Loucy (cell line): ENCODE measurements at regions not wholly inside any gene's neighbourhood (a gene's known extent, or its start where the extent isn't known, plus 50 kb on each side); places are given as distances from the start of the nearest gene placed in this dataset.
"Not testable (repeated sequence)": the region's sequence is repeated elsewhere in the genome, so short reads cannot be mapped to it uniquely, and the experiment has no call there.

Experiments used
- H2AFZ ChIP-seq: fragments of 200-600 bp; sonication (generic); 2 replicates; pipeline ENCODE4 v1.6.0; 2016; ENCODE audit warnings: antibody characterized with exemption, mild to moderate bottlenecking, low read length, moderate library complexity
- H3F3A ChIP-seq: fragments of 200-600 bp; 2 replicates; pipeline ENCODE4 v1.6.0; 2016; ENCODE audit warnings: antibody characterized with exemption, low read depth, mild to moderate bottlenecking
- H3K27me3 ChIP-seq: fragments of 200-600 bp; sonication (generic); 2 replicates; pipeline ENCODE4 v1.6.1; 2014; ENCODE audit warnings: low read length, mild to moderate bottlenecking; ENCODE audit not compliant: insufficient read depth, poor library complexity, severe bottlenecking
- H3K36me3 ChIP-seq: fragments of 200-600 bp; sonication (generic); 2 replicates; pipeline ENCODE4 v1.6.1; 2016; ENCODE audit warnings: low read length; ENCODE audit not compliant: insufficient read depth
- H3K4me1 ChIP-seq: fragments of 200-600 bp; sonication (generic); 2 replicates; pipeline ENCODE4 v1.5.1; 2014; ENCODE audit warnings: low read length, mild to moderate bottlenecking; ENCODE audit not compliant: insufficient read depth, poor library complexity, severe bottlenecking
- H3K4me2 ChIP-seq: fragments of 200-600 bp; sonication (generic); 2 replicates; pipeline ENCODE4 v1.6.0; 2014; ENCODE audit warnings: antibody characterized with exemption, low read length, low read depth, mild to moderate bottlenecking; ENCODE audit not compliant: poor library complexity, severe bottlenecking
- H3K4me3 ChIP-seq: fragments of 200-600 bp; sonication (generic); 2 replicates; pipeline ENCODE4 v1.5.1; 2014; ENCODE audit warnings: low read length, mild to moderate bottlenecking, mixed read lengths; ENCODE audit not compliant: poor library complexity, severe bottlenecking
- H3K79me2 ChIP-seq: fragments of 200-600 bp; sonication (generic); 2 replicates; pipeline ENCODE4 v1.6.1; 2014; ENCODE audit warnings: low read length; ENCODE audit not compliant: insufficient read depth
- H3K9ac ChIP-seq: fragments of 200-600 bp; sonication (generic); 2 replicates; pipeline ENCODE4 v1.6.0; 2014; ENCODE audit warnings: mild to moderate bottlenecking, low read depth, low read length, moderate library complexity; ENCODE audit not compliant: poor library complexity, severe bottlenecking
- H3K9me2 ChIP-seq: fragments of 200-600 bp; sonication (generic); replicated peaks from 2 replicates; pipeline ENCODE4 v1.6.1; 2016; ENCODE audit warnings: low read depth, low read length, mixed read lengths
- H3K9me3 ChIP-seq: fragments of 200-600 bp; sonication (generic); 2 replicates; pipeline ENCODE4 v1.6.1; 2014; ENCODE audit warnings: mild to moderate bottlenecking, antibody characterized with exemption, low read length, low read depth; ENCODE audit not compliant: insufficient read depth
- H4K20me1 ChIP-seq: fragments of 200-600 bp; sonication (generic); 2 replicates; pipeline ENCODE4 v1.6.0; 2014; ENCODE audit warnings: antibody characterized with exemption, low read length, mild to moderate bottlenecking; ENCODE audit not compliant: insufficient read depth, poor library complexity, severe bottlenecking
- CTCF ChIP-seq: fragments of 200-600 bp; sonication (generic); conservative IDR thresholded peaks from 2 replicates; pipeline ENCODE4 v1.5.1; 2014; ENCODE audit warnings: mild to moderate bottlenecking, antibody characterized with exemption, low read length
- EZH2phosphoT487 ChIP-seq: fragments of 200-600 bp; IDR thresholded peaks from 2 replicates; pipeline ENCODE4 v1.6.1; 2018; ENCODE audit warnings: antibody characterized with exemption, mild to moderate bottlenecking, moderate library complexity, borderline replicate concordance

GRCh38 chr3:110946810-110947209 is 124.8 kb upstream of the NECTIN3 start:
- no peak overlapping the region for H3K9ac ChIP-seq
- H2AFZ ChIP-seq, result no peak overlapping the region
- H3F3A ChIP-seq, result no peaks in the 10 kb centered on the region
- H3K9me2 ChIP-seq, result no peaks in the 10 kb centered on the region
- peaks cover 11% of the 10 kb centered on the region; the same call in 1 of the 2 replicates for H3K9me3 ChIP-seq
- no peaks in the 10 kb centered on the region for H3K27me3 ChIP-seq
- H3K4me3 ChIP-seq, result no peak overlapping the region
- TF ChIP-seq CTCF, result no peak
- TF ChIP-seq EZH2phosphoT487, result no peak
- H3K4me2 ChIP-seq, result no peak overlapping the region
- H3K79me2 ChIP-seq, result no peaks in the 10 kb centered on the region
- H3K36me3 ChIP-seq, result no peaks in the 10 kb centered on the region
- no peaks in the 10 kb centered on the region for H4K20me1 ChIP-seq
- H3K4me1 ChIP-seq, result no peaks in the 10 kb centered on the region

GRCh38 chr3:110949194-110949593 is 122.4 kb upstream of the NECTIN3 start:
- H3K4me1 ChIP-seq, H3K36me3 ChIP-seq, H4K20me1 ChIP-seq, H3K9me2 ChIP-seq, H3K27me3 ChIP-seq, H3K4me2 ChIP-seq, H3K9ac ChIP-seq, H3K79me2 ChIP-seq, H2AFZ ChIP-seq, H3K4me3 ChIP-seq, H3F3A ChIP-seq: not testable (repeated sequence)
- peaks cover 11% of the 10 kb centered on the region; the same call in 1 of the 2 replicates for H3K9me3 ChIP-seq

GRCh38 chr3:110955301-110955880 is 116.2 kb upstream of the NECTIN3 start:
- no peak for TF ChIP-seq CTCF
- TF ChIP-seq EZH2phosphoT487, result no peak
- Histone ChIP-seq H3K9ac (no peak overlapping the region), H3K4me2 (no peak overlapping the region), H4K20me1 (no peaks in the 10 kb centered on the region), H3K9me2 (no peaks in the 10 kb centered on the region), H3K79me2 (no peaks in the 10 kb centered on the region), H3K9me3 (peaks cover 3% of the 10 kb centered on the region; the same call in 1 of the 2 replicates), H3K4me1 (no peaks in the 10 kb centered on the region), H3K36me3 (no peaks in the 10 kb centered on the region), H3K4me3 (no peak overlapping the region), H2AFZ (no peak overlapping the region), H3F3A (no peaks in the 10 kb centered on the region), H3K27me3 (no peaks in the 10 kb centered on the region)

- no peaks in the 10 kb centered on the region for H3K27me3 ChIP-seq
- no peak for TF ChIP-seq CTCF
- TF ChIP-seq EZH2phosphoT487, result no peak
- H3K9me3 ChIP-seq, result peaks cover under 1% of the 10 kb centered on the region; the same call in 1 of the 2 replicates
- H2AFZ ChIP-seq, result no peak overlapping the region
- H3K4me3 ChIP-seq, result no peak overlapping the region
- H3K79me2 ChIP-seq, result no peaks in the 10 kb centered on the region
- no peaks in the 10 kb centered on the region for H4K20me1 ChIP-seq
- H3K36me3 ChIP-seq, result no peaks in the 10 kb centered on the region
- H3K9ac ChIP-seq, result no peak overlapping the region
- no peaks in the 10 kb centered on the region for H3K9me2 ChIP-seq
- H3K4me1 ChIP-seq, result no peaks in the 10 kb centered on the region
- H3K4me2 ChIP-seq, result no peak overlapping the region
- H3F3A ChIP-seq, result no peaks in the 10 kb centered on the region
Observed at GRCh38 chr3:110956081-110956480, 115.5 kb upstream of the NECTIN3 start.
